ENCODE measurements at regions not wholly inside any gene's neighbourhood (a gene's known extent, or its start where the extent isn't known, plus 50 kb on each side); places are given as distances from the start of the nearest gene placed in this dataset.

DNA sequence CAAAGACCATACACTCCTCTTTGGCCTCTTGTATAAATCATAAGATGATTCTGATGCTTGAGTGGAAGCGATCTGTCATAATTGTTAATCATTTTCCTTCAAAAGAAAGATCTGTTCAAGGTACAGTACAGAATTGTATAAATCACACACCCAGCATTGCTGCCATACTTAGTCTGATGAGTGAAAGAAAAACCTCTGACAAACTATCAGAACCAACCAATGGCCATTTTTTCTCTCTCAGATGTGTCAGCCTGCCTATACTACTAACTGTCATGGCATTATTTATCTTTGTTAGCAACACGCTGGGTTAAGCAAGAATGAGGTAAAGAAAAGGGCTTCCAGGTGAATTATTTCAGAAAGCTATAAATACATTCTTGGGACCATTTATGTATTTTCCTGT is 1112.7 kb upstream of the TENM4 start:
- TF ChIP-seq FOXM1 (IDR thresholded peaks at IDR 0.05; ENCODE audit: borderline replicate concordance, low read depth) (no peak), EP300 (IDR thresholded peaks at IDR 0.05; ENCODE audit: borderline replicate concordance) (no peak), TEAD4 (IDR thresholded peaks at IDR 0.05) (no peak), ZBTB7A (IDR thresholded peaks at IDR 0.05; ENCODE audit: low read depth) (no peak), CEBPB (IDR thresholded peaks at IDR 0.05) (no peak), CREB1 (IDR thresholded peaks at IDR 0.05; ENCODE audit: low read depth) (no peak), EGR1 (IDR thresholded peaks at IDR 0.05) (no peak), YY1 (IDR thresholded peaks at IDR 0.05; ENCODE audit: low read depth) (no peak), RAD21 (IDR thresholded peaks at IDR 0.05; ENCODE audit: low read depth) (no peak), NFIC (IDR thresholded peaks at IDR 0.05) (no peak), TCF12 (IDR thresholded peaks at IDR 0.05; ENCODE audit: low read depth) (no peak), TAF1 (IDR thresholded peaks at IDR 0.05; ENCODE audit: low read depth) (no peak)
- TF ChIP-seq, protein P1, sequence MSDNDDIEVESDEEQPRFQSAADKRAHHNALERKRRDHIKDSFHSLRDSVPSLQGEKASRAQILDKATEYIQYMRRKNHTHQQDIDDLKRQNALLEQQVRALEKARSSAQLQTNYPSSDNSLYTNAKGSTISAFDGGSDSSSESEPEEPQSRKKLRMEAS (IDR thresholded peaks at IDR 0.05), result no peak
- TF ChIP-seq, protein P2, sequence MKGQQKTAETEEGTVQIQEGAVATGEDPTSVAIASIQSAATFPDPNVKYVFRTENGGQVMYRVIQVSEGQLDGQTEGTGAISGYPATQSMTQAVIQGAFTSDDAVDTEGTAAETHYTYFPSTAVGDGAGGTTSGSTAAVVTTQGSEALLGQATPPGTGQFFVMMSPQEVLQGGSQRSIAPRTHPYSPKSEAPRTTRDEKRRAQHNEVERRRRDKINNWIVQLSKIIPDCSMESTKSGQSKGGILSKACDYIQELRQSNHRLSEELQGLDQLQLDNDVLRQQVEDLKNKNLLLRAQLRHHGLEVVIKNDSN (IDR thresholded peaks at IDR 0.05), result no peak
- TF ChIP-seq, protein P3, sequence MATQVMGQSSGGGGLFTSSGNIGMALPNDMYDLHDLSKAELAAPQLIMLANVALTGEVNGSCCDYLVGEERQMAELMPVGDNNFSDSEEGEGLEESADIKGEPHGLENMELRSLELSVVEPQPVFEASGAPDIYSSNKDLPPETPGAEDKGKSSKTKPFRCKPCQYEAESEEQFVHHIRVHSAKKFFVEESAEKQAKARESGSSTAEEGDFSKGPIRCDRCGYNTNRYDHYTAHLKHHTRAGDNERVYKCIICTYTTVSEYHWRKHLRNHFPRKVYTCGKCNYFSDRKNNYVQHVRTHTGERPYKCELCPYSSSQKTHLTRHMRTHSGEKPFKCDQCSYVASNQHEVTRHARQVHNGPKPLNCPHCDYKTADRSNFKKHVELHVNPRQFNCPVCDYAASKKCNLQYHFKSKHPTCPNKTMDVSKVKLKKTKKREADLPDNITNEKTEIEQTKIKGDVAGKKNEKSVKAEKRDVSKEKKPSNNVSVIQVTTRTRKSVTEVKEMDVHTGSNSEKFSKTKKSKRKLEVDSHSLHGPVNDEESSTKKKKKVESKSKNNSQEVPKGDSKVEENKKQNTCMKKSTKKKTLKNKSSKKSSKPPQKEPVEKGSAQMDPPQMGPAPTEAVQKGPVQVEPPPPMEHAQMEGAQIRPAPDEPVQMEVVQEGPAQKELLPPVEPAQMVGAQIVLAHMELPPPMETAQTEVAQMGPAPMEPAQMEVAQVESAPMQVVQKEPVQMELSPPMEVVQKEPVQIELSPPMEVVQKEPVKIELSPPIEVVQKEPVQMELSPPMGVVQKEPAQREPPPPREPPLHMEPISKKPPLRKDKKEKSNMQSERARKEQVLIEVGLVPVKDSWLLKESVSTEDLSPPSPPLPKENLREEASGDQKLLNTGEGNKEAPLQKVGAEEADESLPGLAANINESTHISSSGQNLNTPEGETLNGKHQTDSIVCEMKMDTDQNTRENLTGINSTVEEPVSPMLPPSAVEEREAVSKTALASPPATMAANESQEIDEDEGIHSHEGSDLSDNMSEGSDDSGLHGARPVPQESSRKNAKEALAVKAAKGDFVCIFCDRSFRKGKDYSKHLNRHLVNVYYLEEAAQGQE (IDR thresholded peaks at IDR 0.05; ENCODE audit: low read depth), result no peak

DNA sequence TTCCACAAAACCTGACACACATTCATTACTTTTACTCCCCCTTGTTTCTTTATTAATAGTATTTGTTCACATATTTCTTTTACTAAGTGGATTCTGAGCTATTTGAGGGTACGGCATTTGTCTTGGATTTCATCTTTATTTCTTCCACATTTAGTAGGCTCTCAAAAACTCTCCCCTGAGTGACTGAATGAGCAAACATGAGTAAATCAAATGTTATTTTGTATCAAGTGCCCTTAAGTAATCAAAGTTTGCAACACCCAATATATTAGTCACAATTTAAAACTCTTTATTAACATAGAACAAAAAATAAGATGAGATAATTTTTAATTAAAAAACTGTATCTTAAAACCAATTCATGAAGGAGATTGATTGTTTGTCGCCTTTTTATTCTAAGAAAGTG is 1101.9 kb upstream of the TENM4 start:
- TF ChIP-seq EGR1 (IDR thresholded peaks at IDR 0.05) (no peak), EP300 (IDR thresholded peaks at IDR 0.05; ENCODE audit: borderline replicate concordance) (no peak), CREB1 (IDR thresholded peaks at IDR 0.05; ENCODE audit: low read depth) (no peak), YY1 (IDR thresholded peaks at IDR 0.05; ENCODE audit: low read depth) (no peak)
- TF ChIP-seq, protein P1 (IDR thresholded peaks at IDR 0.05), result no peak

DNA sequence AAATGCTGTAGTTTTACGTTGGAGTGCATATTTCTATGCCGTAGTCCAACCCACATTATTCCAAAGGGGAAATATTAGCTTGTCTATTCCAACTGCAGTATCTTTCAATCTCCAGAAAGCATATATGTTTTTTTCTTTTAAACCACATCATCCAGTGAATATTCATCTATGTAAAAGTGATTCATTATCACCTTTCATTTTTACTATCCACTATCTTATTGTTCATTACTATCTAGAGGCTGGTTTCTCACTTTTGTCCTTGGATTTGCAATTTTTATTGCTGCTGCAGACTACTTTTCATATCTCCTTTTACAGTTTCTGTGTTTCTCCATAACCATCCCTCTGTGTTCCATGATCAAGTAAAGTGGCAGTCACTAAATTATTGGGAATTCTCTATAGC is 1097.2 kb upstream of the TENM4 start:
- TF ChIP-seq CEBPB (IDR thresholded peaks at IDR 0.05) (no peak), TAF1 (IDR thresholded peaks at IDR 0.05; ENCODE audit: low read depth) (no peak), CREB1 (IDR thresholded peaks at IDR 0.05; ENCODE audit: low read depth) (no peak), FOXM1 (IDR thresholded peaks at IDR 0.05; ENCODE audit: borderline replicate concordance, low read depth) (no peak), ZBTB7A (IDR thresholded peaks at IDR 0.05; ENCODE audit: low read depth) (no peak), RAD21 (IDR thresholded peaks at IDR 0.05; ENCODE audit: low read depth) (no peak), EP300 (IDR thresholded peaks at IDR 0.05; ENCODE audit: borderline replicate concordance) (no peak), TCF12 (IDR thresholded peaks at IDR 0.05; ENCODE audit: low read depth) (no peak), TEAD4 (IDR thresholded peaks at IDR 0.05) (no peak), NFIC (IDR thresholded peaks at IDR 0.05) (no peak), YY1 (IDR thresholded peaks at IDR 0.05; ENCODE audit: low read depth) (no peak), EGR1 (IDR thresholded peaks at IDR 0.05) (no peak)
- TF ChIP-seq, protein P1 (IDR thresholded peaks at IDR 0.05), result no peak
- TF ChIP-seq, protein P3 (IDR thresholded peaks at IDR 0.05; ENCODE audit: low read depth), result no peak
- TF ChIP-seq, protein P2 (IDR thresholded peaks at IDR 0.05), result no peak

DNA sequence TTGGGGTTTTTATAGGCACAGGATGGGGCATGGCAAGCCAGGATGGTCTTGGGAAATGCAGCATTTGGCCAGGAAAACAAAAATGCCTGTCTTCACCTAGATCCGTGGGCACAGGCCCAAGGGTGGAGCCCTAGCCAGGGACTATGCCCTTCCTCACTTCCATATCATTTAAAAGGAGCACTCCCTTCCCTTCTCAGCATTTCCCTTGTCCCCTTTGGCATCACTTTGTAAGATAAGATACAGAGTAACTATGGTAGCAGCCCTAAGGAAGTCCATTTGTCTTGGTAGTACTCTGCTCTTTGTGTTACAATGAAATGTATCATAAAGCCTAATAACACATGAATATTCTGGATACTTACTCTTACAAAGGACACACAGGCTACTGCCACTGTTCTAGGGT is 1092.6 kb upstream of the TENM4 start:
- TF ChIP-seq, protein P2 (IDR thresholded peaks at IDR 0.05), result no peak
- TF ChIP-seq NFIC (IDR thresholded peaks at IDR 0.05) (no peak), EP300 (IDR thresholded peaks at IDR 0.05; ENCODE audit: borderline replicate concordance) (no peak), CREB1 (IDR thresholded peaks at IDR 0.05; ENCODE audit: low read depth) (no peak), TCF12 (IDR thresholded peaks at IDR 0.05; ENCODE audit: low read depth) (no peak), CEBPB (IDR thresholded peaks at IDR 0.05) (no peak), YY1 (IDR thresholded peaks at IDR 0.05; ENCODE audit: low read depth) (no peak), TEAD4 (IDR thresholded peaks at IDR 0.05) (no peak), FOXM1 (IDR thresholded peaks at IDR 0.05; ENCODE audit: borderline replicate concordance, low read depth) (no peak), ZBTB7A (IDR thresholded peaks at IDR 0.05; ENCODE audit: low read depth) (no peak), TAF1 (IDR thresholded peaks at IDR 0.05; ENCODE audit: low read depth) (no peak), RAD21 (IDR thresholded peaks at IDR 0.05; ENCODE audit: low read depth) (no peak), EGR1 (IDR thresholded peaks at IDR 0.05) (no peak)
- TF ChIP-seq, protein P1 (IDR thresholded peaks at IDR 0.05), result no peak
- TF ChIP-seq, protein P3 (IDR thresholded peaks at IDR 0.05; ENCODE audit: low read depth), result no peak

Data from Ishikawa (cell line).